Left hindlimb (tissue), 1 donor: ENCODE measurements at regions not wholly inside any gene's neighbourhood (a gene's known extent, or its start where the extent isn't known, plus 50 kb on each side); places are given as distances from the start of the nearest gene placed in this dataset.
"Not testable (repeated sequence)": the region's sequence is repeated elsewhere in the genome, so short reads cannot be mapped to it uniquely, and the experiment has no call there.

Experiments
- DNase-seq: peaks from one replicate; pipeline ENCODE4 v3.0.0-alpha.2; 2018

- DNase-seq, result not testable (repeated sequence)
These were observed 132.6 kb downstream of the FAM72C start for GRCh38 chr1:143839182-143839581.

- not testable (repeated sequence) for DNase-seq
These were observed 133.2 kb downstream of the FAM72C start for GRCh38 chr1:143838598-143838929.

GRCh38 chr1:143837924-143838597, 133.7 kb downstream of the FAM72C start:
- DNase-seq, result not testable (repeated sequence)

GRCh38 chr1:143833376-143833775, 138.4 kb downstream of the FAM72C start:
- DNase-seq, result not testable (repeated sequence)

- DNase-seq, result not testable (repeated sequence)
These were observed 139.4 kb downstream of the FAM72C start for GRCh38 chr1:143832379-143832716.

- not testable (repeated sequence) for DNase-seq
These were observed 140.1 kb downstream of the FAM72C start for GRCh38 chr1:143831479-143832378.

- not testable (repeated sequence) for DNase-seq
These were observed 145.6 kb downstream of the FAM72C start for GRCh38 chr1:143826162-143826561.

- not testable (repeated sequence) for DNase-seq
These were observed 147.5 kb downstream of the FAM72C start for GRCh38 chr1:143824266-143824665.

- DNase-seq, result not testable (repeated sequence)
These were observed 151.7 kb downstream of the FAM72C start for GRCh38 chr1:143820058-143820457.

- DNase-seq, result not testable (repeated sequence)
These were observed 155.4 kb downstream of the FAM72C start for GRCh38 chr1:143816369-143816768.

GRCh38 chr1:143805374-143805773, 166.4 kb downstream of the FAM72C start:
- not testable (repeated sequence) for DNase-seq

GRCh38 chr1:143804707-143805356, 167.0 kb downstream of the FAM72C start:
- not testable (repeated sequence) for DNase-seq

GRCh38 chr1:143803927-143804411, 167.8 kb downstream of the FAM72C start:
- DNase-seq, result peak; percentile 29

- not testable (repeated sequence) for DNase-seq
These were observed 168.7 kb downstream of the FAM72C start for GRCh38 chr1:143803095-143803494.

GRCh38 chr1:143799568-143800187, 172.1 kb downstream of the FAM72C start:
- not testable (repeated sequence) for DNase-seq

- not testable (repeated sequence) for DNase-seq
These were observed 175.4 kb downstream of the FAM72C start for GRCh38 chr1:143796369-143796768.

- not testable (repeated sequence) for DNase-seq
These were observed 179.5 kb downstream of the FAM72C start for GRCh38 chr1:143792047-143792937.

- DNase-seq, result not testable (repeated sequence)
These were observed 185.4 kb downstream of the FAM72C start for GRCh38 chr1:143786381-143786780.

- not testable (repeated sequence) for DNase-seq
These were observed 185.9 kb downstream of the FAM72C start for GRCh38 chr1:143785883-143786282.

GRCh38 chr1:143784239-143784882, 187.4 kb downstream of the FAM72C start:
- DNase-seq, result not testable (repeated sequence)

GRCh38 chr1:143778178-143778577, 193.6 kb downstream of the FAM72C start:
- not testable (repeated sequence) for DNase-seq
